ENCODE measurements at regions not wholly inside any gene's neighbourhood (a gene's known extent, or its start where the extent isn't known, plus 50 kb on each side); places are given as distances from the start of the nearest gene placed in this dataset.
"Not testable (repeated sequence)": the region's sequence is repeated elsewhere in the genome, so short reads cannot be mapped to it uniquely, and the experiment has no call there.

GRCh38 chr20:47974234-47974878, 189.1 kb upstream of the SULF2 start:
- Histone ChIP-seq H3K9me3 (no peaks in the 10 kb centered on the region), H3K27ac (no peak overlapping the region), H3K27me3 (peaks cover 0 to 6% of the 10 kb centered on the region in 2 donors), H3K36me3 (replicated peaks in 1 of 2; ENCODE audit: insufficient read depth in 1 of 2, low read depth in 2 of 2) (no peaks in the 10 kb centered on the region), H3K4me1 (peaks cover 10% of the 10 kb centered on the region), H3K4me3 (no peak overlapping the region)
- 54 to 68% methylated on average over 7 to 8 of the region's 8 CpGs for WGBS, 2 donors
- TF ChIP-seq, protein P1, sequence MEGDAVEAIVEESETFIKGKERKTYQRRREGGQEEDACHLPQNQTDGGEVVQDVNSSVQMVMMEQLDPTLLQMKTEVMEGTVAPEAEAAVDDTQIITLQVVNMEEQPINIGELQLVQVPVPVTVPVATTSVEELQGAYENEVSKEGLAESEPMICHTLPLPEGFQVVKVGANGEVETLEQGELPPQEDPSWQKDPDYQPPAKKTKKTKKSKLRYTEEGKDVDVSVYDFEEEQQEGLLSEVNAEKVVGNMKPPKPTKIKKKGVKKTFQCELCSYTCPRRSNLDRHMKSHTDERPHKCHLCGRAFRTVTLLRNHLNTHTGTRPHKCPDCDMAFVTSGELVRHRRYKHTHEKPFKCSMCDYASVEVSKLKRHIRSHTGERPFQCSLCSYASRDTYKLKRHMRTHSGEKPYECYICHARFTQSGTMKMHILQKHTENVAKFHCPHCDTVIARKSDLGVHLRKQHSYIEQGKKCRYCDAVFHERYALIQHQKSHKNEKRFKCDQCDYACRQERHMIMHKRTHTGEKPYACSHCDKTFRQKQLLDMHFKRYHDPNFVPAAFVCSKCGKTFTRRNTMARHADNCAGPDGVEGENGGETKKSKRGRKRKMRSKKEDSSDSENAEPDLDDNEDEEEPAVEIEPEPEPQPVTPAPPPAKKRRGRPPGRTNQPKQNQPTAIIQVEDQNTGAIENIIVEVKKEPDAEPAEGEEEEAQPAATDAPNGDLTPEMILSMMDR (IDR thresholded peaks at IDR 0.05) = no peak
- no peak for ATAC-seq
- DNase-seq = no peak
- intact Hi-C loops (cut with DNase I) = no loop called here

GRCh38 chr20:47973519-47974233, 188.4 kb upstream of the SULF2 start:
- Histone ChIP-seq H3K36me3 (replicated peaks in 1 of 2; ENCODE audit: insufficient read depth in 1 of 2, low read depth in 2 of 2) (no peaks in the 10 kb centered on the region), H3K9me3 (no peaks in the 10 kb centered on the region), H3K4me3 (no peak overlapping the region), H3K27me3 (peaks cover 0 to 6% of the 10 kb centered on the region in 2 donors), H3K4me1 (peaks cover 10% of the 10 kb centered on the region), H3K27ac (no peak overlapping the region)
- TF ChIP-seq POLR2A (IDR thresholded peaks at IDR 0.05) = no peak
- peak; percentile 41 for ATAC-seq
- peak; percentile 18 to 42 (median 26) for DNase-seq
- 36 to 45% methylated on average over 15 to 24 of the region's 26 CpGs for WGBS, 2 donors
- intact Hi-C loops (cut with DNase I) = no loop called here

- Histone ChIP-seq H3K27me3 (peaks cover 0 to 6% of the 10 kb centered on the region in 2 donors), H3K36me3 (replicated peaks in 1 of 2; ENCODE audit: insufficient read depth in 1 of 2, low read depth in 2 of 2) (no peaks in the 10 kb centered on the region), H3K27ac (peak overlapping the region in 1 of 4 donors; percentile 18), H3K9me3 (no peaks in the 10 kb centered on the region), H3K4me3 (no peak overlapping the region), H3K4me1 (peaks cover 10% of the 10 kb centered on the region)
- DNase-seq = no peak
- ATAC-seq = no peak
- intact Hi-C loops (cut with DNase I) = no loop called here
- WGBS, 2 donors = 60 to 67% methylated on average over 14 to 17 of the region's 17 CpGs
- TF ChIP-seq, protein P1 (IDR thresholded peaks at IDR 0.05) = no peak
- no peak for TF ChIP-seq POLR2A (IDR thresholded peaks at IDR 0.05)
Observed at GRCh38 chr20:47972916-47973309, 187.6 kb upstream of the SULF2 start.

DNA sequence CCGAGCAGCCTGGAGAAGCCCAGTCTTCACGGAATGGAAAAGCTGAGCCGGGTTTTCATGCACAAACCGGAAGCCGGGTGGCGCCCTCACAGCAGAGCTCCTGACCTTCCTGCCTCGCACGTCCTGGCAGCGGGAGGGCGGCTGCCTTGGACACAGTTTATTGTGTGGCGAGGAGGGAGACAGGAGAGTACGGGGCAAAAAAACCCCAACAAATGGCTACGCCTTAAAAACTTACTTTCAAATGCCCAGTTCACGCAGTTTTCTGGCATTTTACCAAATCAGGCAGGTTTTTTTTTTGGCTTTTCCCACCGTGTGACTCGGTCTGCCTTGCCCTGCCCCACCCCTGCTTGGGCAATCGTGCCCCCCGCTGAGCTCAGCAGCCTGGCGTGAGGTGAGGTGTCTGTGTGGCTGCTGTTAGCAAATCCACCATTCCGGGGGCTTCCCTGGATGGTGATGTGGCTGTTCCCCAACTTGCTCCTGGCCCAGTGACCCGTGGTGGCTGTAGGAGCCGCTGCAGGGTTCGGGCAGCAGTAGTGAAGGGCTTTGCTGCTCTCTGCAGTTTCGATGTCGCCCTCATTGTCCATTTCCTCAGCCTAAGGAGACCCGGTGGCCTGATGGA, 187.1 kb upstream of the SULF2 start:
- Histone ChIP-seq H3K27ac (peak overlapping the region in 1 of 4 donors; percentile 18), H3K4me1 (peaks cover 10% of the 10 kb centered on the region)
- 12 to 21% methylated on average over 21 to 26 of the region's 26 CpGs for WGBS, 2 donors
- H3K36me3 ChIP-seq (replicated peaks in 1 of 2; ENCODE audit: insufficient read depth in 1 of 2, low read depth in 2 of 2); H3K9me3 ChIP-seq; H3K4me3 ChIP-seq; H3K27me3 ChIP-seq; intact Hi-C loops (cut with DNase I): not testable (repeated sequence)
- peak; percentile 73 for ATAC-seq
- peak; percentile 26 to 54 (median 44) for DNase-seq
- TF ChIP-seq, protein P1 (IDR thresholded peaks at IDR 0.05) = peak in 6 of 7 experiments; percentile 11 to 45 (median 27)

GRCh38 chr20:47971058-47971791, 185.9 kb upstream of the SULF2 start:
- Histone ChIP-seq H3K36me3 (replicated peaks in 1 of 2; ENCODE audit: insufficient read depth in 1 of 2, low read depth in 2 of 2) (no peaks in the 10 kb centered on the region), H3K4me1 (peaks cover 10% of the 10 kb centered on the region), H3K4me3 (no peak overlapping the region), H3K27ac (no peak overlapping the region), H3K9me3 (no peaks in the 10 kb centered on the region), H3K27me3 (peaks cover 0 to 6% of the 10 kb centered on the region in 2 donors)
- no peak for ATAC-seq
- intact Hi-C loops (cut with DNase I) = no loop called here
- 72 to 83% methylated on average over 11 to 14 of the region's 14 CpGs for WGBS, 2 donors
- DNase-seq = no peak
- TF ChIP-seq, protein P1 (IDR thresholded peaks at IDR 0.05) = no peak

Measured in body of pancreas (tissue), 4 donors.